ENCODE measurements at regions not wholly inside any gene's neighbourhood (a gene's known extent, or its start where the extent isn't known, plus 50 kb on each side); places are given as distances from the start of the nearest gene placed in this dataset.

DNA sequence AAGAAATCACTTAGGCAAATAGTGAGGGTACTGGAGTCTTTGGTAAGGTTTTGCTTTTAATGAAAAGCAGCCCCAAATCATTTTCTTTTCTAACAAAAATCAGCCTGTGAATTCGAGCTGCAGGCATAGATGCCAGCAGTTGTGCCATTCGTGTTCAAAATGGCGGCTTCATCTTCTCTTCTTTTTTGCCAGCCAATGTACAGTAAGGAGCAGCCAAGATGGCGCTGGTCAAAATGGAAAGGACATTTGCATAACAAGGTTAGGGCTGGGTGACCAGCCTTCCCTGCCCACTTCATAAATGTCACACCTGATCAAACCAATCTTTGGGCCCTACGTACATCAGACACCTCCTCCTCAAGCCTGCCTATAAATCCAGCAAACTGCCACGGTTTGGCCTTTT lies 100.2 kb upstream of the RGS1 start:
- no peak for DNase-seq (ENCODE audit: insufficient read length, low spot score)
- TF ChIP-seq POLR2AphosphoS5 (IDR thresholded peaks at IDR 0.05; ENCODE audit: low read depth, low read length) (no peak), POU2F2 (IDR thresholded peaks at IDR 0.05; ENCODE audit: low read depth, low read length) (no peak), SPI1 (IDR thresholded peaks at IDR 0.05; ENCODE audit: low read depth, low read length) (no peak), TAF1 (IDR thresholded peaks at IDR 0.05; ENCODE audit: low read depth, low read length) (no peak), PAX5 (IDR thresholded peaks at IDR 0.05; ENCODE audit: insufficient read depth, low read length, severe bottlenecking) (no peak), POLR2A (IDR thresholded peaks at IDR 0.05; ENCODE audit: low read depth, low read length) (no peak)
- no peak for FAIRE-seq

DNA sequence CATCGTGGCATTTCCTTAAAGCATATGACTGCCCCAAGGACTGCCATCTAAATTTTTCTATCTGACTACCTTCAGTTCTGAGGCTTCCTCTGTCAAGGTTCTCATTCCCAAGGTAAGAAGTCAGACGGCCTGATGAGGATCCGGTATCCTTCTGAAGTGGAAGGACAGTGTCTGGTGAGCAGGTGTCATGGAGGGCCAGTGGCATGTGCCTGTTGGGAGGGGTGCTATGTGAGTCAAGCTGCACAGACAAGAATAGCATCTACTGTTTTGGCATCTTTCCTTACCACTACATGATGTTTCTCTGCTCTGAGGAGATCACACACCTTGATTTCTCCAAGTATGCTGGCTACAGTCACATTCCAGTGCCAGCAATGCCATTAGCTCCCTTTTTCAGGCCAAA lies 99.6 kb upstream of the RGS1 start:
- FAIRE-seq (peak; percentile 79), DNase-seq (ENCODE audit: insufficient read length, low spot score) (no peak)
- no peak for TF ChIP-seq POLR2AphosphoS5 (IDR thresholded peaks at IDR 0.05; ENCODE audit: low read depth, low read length)
- TF ChIP-seq POU2F2 (IDR thresholded peaks at IDR 0.05; ENCODE audit: low read depth, low read length), result no peak
- TF ChIP-seq SPI1 (IDR thresholded peaks at IDR 0.05; ENCODE audit: low read depth, low read length), result no peak
- no peak for TF ChIP-seq TAF1 (IDR thresholded peaks at IDR 0.05; ENCODE audit: low read depth, low read length)
- TF ChIP-seq PAX5 (IDR thresholded peaks at IDR 0.05; ENCODE audit: insufficient read depth, low read length, severe bottlenecking), result no peak
- no peak for TF ChIP-seq POLR2A (IDR thresholded peaks at IDR 0.05; ENCODE audit: low read depth, low read length)

DNA sequence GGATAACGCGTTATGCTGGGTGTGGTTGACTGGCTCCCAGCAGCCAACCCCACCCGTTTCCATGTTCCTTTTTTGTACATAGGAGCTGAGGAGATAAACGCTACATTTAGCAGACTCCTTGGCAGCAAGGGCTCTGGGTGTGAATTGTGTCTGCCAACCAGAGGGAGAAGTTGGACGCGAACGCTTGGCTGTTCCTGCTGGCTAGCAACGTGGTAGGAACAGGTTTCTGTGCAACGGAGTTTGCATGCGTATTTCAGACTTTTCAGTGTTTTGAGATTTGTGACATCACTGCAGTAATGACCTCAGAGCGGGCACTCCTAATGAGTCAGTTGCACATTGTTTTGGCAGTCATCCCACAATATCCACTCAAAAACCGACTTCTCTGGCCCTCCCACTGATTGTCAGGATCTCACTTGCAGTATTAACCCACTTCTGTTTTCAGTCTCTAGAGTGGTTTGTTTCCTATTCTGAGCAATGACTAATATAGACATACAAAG lies 98.7 kb upstream of the RGS1 start:
- FAIRE-seq (peak; percentile 66), DNase-seq (ENCODE audit: insufficient read length, low spot score) (no peak)
- TF ChIP-seq POU2F2 (IDR thresholded peaks at IDR 0.05; ENCODE audit: low read depth, low read length), result 0 out of 2 replicates have a peak, but pooled peaks have one; percentile 25
- TF ChIP-seq POLR2AphosphoS5 (IDR thresholded peaks at IDR 0.05; ENCODE audit: low read depth, low read length), result no peak
- TF ChIP-seq TAF1 (IDR thresholded peaks at IDR 0.05; ENCODE audit: low read depth, low read length), result no peak
- no peak for TF ChIP-seq PAX5 (IDR thresholded peaks at IDR 0.05; ENCODE audit: insufficient read depth, low read length, severe bottlenecking)
- TF ChIP-seq SPI1 (IDR thresholded peaks at IDR 0.05; ENCODE audit: low read depth, low read length), result peak; percentile 67
- TF ChIP-seq POLR2A (IDR thresholded peaks at IDR 0.05; ENCODE audit: low read depth, low read length), result no peak

DNA sequence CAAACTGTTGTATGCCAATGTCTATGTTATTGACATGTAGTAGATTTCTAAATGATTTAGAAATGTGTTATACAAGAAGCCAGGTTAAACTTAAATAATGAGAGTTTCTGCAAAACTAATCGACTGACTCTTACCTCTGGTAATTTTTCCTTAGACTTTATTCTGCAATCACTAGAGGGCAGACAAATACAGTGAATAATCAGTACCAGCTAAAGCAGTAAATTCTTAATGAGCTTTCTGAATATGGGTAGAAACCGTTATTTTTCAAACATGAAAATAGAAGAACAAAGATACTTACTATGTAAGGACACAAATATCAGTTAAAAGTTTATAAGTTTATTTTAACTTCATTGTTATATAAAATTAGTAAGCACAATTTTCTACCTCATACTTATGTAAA lies 97.9 kb upstream of the RGS1 start:
- DNase-seq (ENCODE audit: insufficient read length, low spot score), result no peak
- FAIRE-seq, result peak; percentile 74

DNA sequence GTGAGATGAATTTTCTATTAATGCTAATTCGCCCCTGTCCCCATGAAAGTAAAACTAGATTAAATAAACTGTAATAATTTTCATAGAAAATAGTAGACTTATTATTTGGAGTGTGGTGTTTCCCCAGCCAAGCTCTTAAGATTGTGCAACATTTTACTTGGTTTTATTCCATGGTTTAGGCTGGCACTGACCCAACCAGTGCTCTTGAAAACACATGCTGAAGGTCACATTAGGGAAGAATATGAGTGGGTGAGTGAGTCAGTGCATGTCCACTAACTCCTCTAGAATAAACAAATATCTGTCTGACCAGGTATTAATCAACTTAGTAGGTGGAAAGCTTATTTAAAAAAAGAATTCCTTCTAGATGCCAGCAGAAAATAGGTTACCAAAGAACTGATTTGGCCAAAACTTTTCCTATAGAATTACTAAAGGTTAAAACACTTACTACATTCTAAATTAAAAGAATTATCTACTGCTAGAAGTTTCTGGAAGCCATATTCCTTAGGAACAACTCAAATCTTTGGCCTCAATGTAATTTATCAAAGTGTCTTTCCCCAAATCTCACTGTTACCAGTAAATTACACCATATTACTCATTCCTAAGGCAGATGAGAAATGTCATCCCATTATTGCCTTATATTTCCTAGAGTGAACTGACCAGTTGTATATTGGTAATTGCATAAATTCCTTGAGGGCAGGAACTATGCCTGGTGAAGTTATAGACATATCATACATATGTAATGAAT lies 89.7 kb upstream of the RGS1 start:
- FAIRE-seq (no peak), DNase-seq (ENCODE audit: insufficient read length, low spot score) (no peak)
- TF ChIP-seq SPI1 (IDR thresholded peaks at IDR 0.05; ENCODE audit: low read depth, low read length), result no peak
- TF ChIP-seq POLR2AphosphoS5 (IDR thresholded peaks at IDR 0.05; ENCODE audit: low read depth, low read length), result no peak
- no peak for TF ChIP-seq POLR2A (IDR thresholded peaks at IDR 0.05; ENCODE audit: low read depth, low read length)
- TF ChIP-seq POU2F2 (IDR thresholded peaks at IDR 0.05; ENCODE audit: low read depth, low read length), result no peak
- no peak for TF ChIP-seq TAF1 (IDR thresholded peaks at IDR 0.05; ENCODE audit: low read depth, low read length)
- no peak for TF ChIP-seq PAX5 (IDR thresholded peaks at IDR 0.05; ENCODE audit: insufficient read depth, low read length, severe bottlenecking)

More for the DNA sequence above, 97.9 kb upstream of the RGS1 start:
- TF ChIP-seq POU2F2 (IDR thresholded peaks at IDR 0.05; ENCODE audit: low read depth, low read length), result no peak
- no peak for TF ChIP-seq SPI1 (IDR thresholded peaks at IDR 0.05; ENCODE audit: low read depth, low read length)
- TF ChIP-seq TAF1 (IDR thresholded peaks at IDR 0.05; ENCODE audit: low read depth, low read length), result no peak
- no peak for TF ChIP-seq PAX5 (IDR thresholded peaks at IDR 0.05; ENCODE audit: insufficient read depth, low read length, severe bottlenecking)
- TF ChIP-seq POLR2AphosphoS5 (IDR thresholded peaks at IDR 0.05; ENCODE audit: low read depth, low read length), result no peak

DNA sequence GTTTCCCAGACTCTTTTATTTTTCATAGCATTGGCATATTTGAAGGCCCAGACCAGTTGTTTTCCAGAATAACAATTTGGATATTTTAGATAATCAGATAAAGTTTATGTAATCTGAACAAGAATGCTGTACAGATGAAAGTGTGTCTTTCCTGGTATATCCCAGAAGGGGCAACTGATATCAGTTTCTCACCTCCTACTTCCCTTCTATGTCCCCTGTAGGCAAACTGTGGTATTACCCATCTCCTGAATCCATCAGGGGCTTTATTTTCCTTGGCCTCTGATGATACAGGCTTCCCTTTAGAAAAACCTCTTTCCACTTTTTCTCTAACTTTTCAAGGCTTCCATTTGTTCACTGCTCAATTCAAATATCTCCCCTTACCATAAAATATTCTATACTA lies 87.5 kb upstream of the RGS1 start:
- FAIRE-seq (no peak), DNase-seq (ENCODE audit: insufficient read length, low spot score) (no peak)
- TF ChIP-seq POU2F2 (IDR thresholded peaks at IDR 0.05; ENCODE audit: low read depth, low read length) (no peak), POLR2A (IDR thresholded peaks at IDR 0.05; ENCODE audit: low read depth, low read length) (no peak), POLR2AphosphoS5 (IDR thresholded peaks at IDR 0.05; ENCODE audit: low read depth, low read length) (no peak), SPI1 (IDR thresholded peaks at IDR 0.05; ENCODE audit: low read depth, low read length) (no peak), PAX5 (IDR thresholded peaks at IDR 0.05; ENCODE audit: insufficient read depth, low read length, severe bottlenecking) (no peak), TAF1 (IDR thresholded peaks at IDR 0.05; ENCODE audit: low read depth, low read length) (no peak)

DNA sequence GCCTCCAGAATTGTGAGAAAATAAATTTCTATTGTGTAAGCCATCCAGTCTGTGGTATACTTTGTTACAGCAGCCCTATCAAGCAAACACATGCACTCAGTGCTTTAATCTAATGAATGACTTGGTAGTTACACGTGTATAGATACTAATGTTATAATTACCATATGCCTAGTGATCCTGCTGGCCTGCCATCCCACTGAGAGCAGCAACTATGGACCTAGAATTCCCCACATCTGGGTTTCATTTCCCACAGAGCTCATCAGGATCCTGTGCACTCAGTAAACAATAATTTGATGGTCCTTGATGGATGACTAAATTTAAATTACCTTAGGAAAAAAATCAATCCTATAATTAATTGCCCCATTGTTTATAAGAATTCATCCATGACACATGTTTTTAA lies 86.5 kb upstream of the RGS1 start:
- TF ChIP-seq POLR2A (IDR thresholded peaks at IDR 0.05; ENCODE audit: low read depth, low read length), result no peak
- TF ChIP-seq POU2F2 (IDR thresholded peaks at IDR 0.05; ENCODE audit: low read depth, low read length), result no peak
- TF ChIP-seq SPI1 (IDR thresholded peaks at IDR 0.05; ENCODE audit: low read depth, low read length), result no peak
- no peak for TF ChIP-seq POLR2AphosphoS5 (IDR thresholded peaks at IDR 0.05; ENCODE audit: low read depth, low read length)
- no peak for TF ChIP-seq TAF1 (IDR thresholded peaks at IDR 0.05; ENCODE audit: low read depth, low read length)
- TF ChIP-seq PAX5 (IDR thresholded peaks at IDR 0.05; ENCODE audit: insufficient read depth, low read length, severe bottlenecking), result no peak
- DNase-seq (ENCODE audit: insufficient read length, low spot score), result no peak
- FAIRE-seq, result no peak

DNA sequence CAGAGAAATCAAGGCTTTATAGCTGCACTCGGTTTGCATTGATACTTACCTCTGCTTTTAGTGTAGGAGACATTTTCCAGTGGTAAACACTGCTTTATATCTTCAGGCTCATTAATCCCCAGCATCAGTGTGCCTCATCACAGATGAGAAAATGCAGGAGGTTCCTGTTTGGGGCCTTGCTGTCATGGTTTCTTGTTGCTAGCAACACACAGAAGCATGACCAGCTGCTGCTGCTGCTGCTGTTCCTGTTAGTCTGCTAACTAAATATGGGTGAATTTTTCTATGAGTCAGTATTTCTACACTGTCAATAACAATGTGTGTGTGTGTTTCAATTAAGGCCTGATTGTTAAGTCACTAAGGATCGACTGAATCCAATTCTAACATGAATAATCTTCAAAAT lies 85.8 kb upstream of the RGS1 start:
- FAIRE-seq (peak; percentile 87), DNase-seq (ENCODE audit: insufficient read length, low spot score) (no peak)
- TF ChIP-seq TAF1 (IDR thresholded peaks at IDR 0.05; ENCODE audit: low read depth, low read length) (no peak), PAX5 (IDR thresholded peaks at IDR 0.05; ENCODE audit: insufficient read depth, low read length, severe bottlenecking) (no peak), POLR2A (IDR thresholded peaks at IDR 0.05; ENCODE audit: low read depth, low read length) (no peak), SPI1 (IDR thresholded peaks at IDR 0.05; ENCODE audit: low read depth, low read length) (no peak)

DNA sequence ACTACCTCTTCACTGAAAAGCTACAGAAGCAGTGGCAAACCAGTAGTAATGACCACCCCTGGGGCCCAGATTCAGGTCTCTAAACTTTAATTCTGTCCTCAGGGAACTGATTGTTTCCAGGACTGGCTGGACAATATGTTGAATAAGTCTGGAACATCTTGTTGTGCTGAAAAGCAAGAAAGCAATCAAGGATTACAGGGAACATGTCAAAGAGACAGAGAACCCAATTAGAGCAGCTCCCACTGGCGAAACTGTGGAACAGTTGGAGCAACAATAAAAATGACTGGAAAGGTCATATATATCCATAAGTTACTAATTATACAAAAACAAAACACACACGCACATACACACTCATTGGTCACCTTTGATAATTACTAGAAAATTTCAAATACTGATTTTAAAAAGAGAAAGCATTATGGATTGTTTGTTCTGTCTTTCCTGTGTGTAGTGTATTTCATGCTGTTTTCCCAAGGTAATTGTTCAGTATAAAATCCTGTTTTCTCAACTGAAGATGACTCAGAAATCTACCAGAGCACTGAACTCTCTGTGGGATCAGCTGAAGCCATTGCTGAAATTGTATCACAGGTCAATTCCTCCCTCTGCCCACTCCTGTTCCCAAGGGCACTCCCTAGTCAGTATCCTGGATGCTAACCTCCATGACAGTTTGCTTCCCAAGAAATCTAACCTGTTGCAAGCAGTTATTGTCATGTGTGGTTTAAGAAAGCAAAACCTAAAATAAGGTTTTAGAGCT lies 83.6 kb upstream of the RGS1 start:
- no peak for FAIRE-seq
- TF ChIP-seq PAX5 (IDR thresholded peaks at IDR 0.05; ENCODE audit: insufficient read depth, low read length, severe bottlenecking) (no peak), POLR2A (IDR thresholded peaks at IDR 0.05; ENCODE audit: low read depth, low read length) (no peak), POLR2AphosphoS5 (IDR thresholded peaks at IDR 0.05; ENCODE audit: low read depth, low read length) (no peak)
- no peak for DNase-seq (ENCODE audit: insufficient read length, low spot score)

All from GM12891 (cell line).